Activated T-cell treated with anti-CD3 and anti-CD28 coated beads, Interleukin-2, amount 50 U/mL, for 4 hours (primary cell): ENCODE measurements at regions not wholly inside any gene's neighbourhood (a gene's known extent, or its start where the extent isn't known, plus 50 kb on each side); places are given as distances from the start of the nearest gene placed in this dataset.

ENCODE experiments used
- ATAC-seq, 2 donors: fragments of 200-7000 bp; cut with Tn5 transposase; one replicate each; pipeline ENCODE4 v1.10.0; 2021
- DNase-seq: peaks from one replicate; pipeline ENCODE4 v3.0.0-alpha.2; 2020
- H3K27me3 Mint-ChIP-seq: one replicate; pipeline ENCODE4 v1.8.0; 2021; ENCODE audit warnings: low read depth, mixed read lengths
- H3K36me3 Mint-ChIP-seq: one replicate; pipeline ENCODE4 v1.8.0; 2022; ENCODE audit warnings: mixed read lengths; ENCODE audit not compliant: insufficient read depth
- H3K4me1 Mint-ChIP-seq: one replicate; pipeline ENCODE4 v1.8.0; 2021; ENCODE audit warnings: low read depth, mixed read lengths
- H3K4me3 Mint-ChIP-seq: one replicate; pipeline ENCODE4 v1.8.0; 2021; ENCODE audit warnings: mild to moderate bottlenecking, moderate library complexity, mixed read lengths
- H3K9me3 Mint-ChIP-seq: one replicate; pipeline ENCODE4 v1.8.0; 2021; ENCODE audit warnings: mixed read lengths

DNA sequence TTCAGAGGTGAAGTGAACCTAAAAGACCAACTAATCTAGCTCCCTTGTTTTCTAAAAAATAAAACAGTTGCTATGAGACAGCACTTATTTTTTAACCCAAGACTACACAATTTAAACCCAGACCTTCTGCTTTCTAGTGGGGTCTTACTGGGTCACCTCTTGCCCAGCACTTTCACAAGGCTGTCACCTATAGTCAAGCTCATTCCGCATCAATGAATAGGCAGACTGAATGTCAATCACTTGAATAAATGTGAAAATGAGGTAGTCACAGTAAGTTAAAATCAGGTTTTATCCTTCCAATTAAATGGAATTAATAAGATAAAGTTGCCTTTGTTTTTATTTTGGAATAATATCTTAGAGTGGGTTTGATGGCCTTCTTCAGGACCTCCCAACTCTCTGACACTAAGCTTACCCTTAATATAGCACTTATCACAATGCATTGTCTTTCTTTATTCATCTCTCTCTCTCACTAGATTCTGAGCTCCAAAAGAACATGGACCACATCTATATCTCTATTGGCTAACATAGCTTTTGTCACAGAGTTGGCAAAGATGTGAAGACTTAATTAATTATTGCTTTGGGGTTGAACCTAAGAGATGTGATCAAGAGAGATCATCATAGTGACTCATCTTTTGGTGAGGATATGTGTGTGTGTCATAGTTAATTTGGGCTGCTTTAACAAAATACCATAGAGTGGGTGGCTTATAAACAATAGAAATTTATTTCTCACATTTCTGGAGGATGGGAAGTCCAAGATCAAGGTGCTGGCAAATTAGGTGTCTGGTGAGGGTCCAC lies 248.7 kb upstream of the DAB1 start:
- no peak for ATAC-seq
- Mint-ChIP-seq H3K4me3 (no peak overlapping the region), H3K36me3 (no peaks in the 10 kb centered on the region)

DNA sequence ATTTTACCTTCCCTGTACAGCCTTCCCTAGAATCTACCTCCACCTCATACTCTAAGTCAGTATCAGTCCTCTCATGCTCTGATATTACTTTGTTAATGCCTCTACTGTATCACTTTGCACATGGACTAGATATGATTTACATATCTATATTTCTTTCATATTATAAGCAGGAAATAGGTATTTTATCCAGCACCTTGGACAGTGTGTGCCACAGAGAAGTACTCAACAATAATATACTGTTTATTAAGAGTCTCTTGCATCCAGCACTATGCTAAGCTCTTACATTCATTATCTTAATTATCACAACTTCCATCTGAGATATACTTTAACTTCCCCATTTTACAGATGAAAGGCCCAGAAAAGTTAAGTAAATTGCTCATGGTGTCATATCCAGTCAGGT lies 247.9 kb upstream of the DAB1 start:
- peaks cover 8% of the 10 kb centered on the region for H3K9me3 Mint-ChIP-seq
- H3K4me3 Mint-ChIP-seq = no peak overlapping the region
- H3K36me3 Mint-ChIP-seq = no peaks in the 10 kb centered on the region
- no peak for DNase-seq
- no peak for ATAC-seq
- no peaks in the 10 kb centered on the region for H3K4me1 Mint-ChIP-seq
- H3K27me3 Mint-ChIP-seq = no peaks in the 10 kb centered on the region

More for the DNA sequence above, 248.7 kb upstream of the DAB1 start:
- H3K9me3 Mint-ChIP-seq = peaks cover 1% of the 10 kb centered on the region
- no peak for DNase-seq
- no peaks in the 10 kb centered on the region for H3K4me1 Mint-ChIP-seq
- no peaks in the 10 kb centered on the region for H3K27me3 Mint-ChIP-seq

DNA sequence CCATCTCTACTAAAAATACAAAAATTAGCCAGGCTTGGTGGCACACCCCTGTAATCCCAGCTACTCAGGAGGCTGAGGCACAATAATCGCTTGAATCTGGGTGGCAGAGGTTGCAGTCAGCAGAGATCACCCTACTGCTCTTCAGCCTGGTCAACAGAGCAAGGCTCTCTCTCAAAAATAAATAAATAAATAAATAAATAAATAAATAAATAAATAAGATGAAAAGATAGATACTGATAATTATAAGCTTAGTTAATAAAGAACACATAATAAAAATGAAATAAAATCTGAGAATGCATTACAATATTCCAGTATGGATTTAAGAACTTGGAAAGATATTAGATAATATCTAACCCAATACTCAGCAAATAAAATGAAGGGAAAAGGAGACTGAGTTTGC lies 235.9 kb upstream of the DAB1 start:
- no peak for ATAC-seq
- H3K9me3 Mint-ChIP-seq = no peaks in the 10 kb centered on the region
- no peaks in the 10 kb centered on the region for H3K36me3 Mint-ChIP-seq
- peaks cover 5% of the 10 kb centered on the region for H3K27me3 Mint-ChIP-seq
- H3K4me3 Mint-ChIP-seq = no peak overlapping the region
- DNase-seq = no peak
- H3K4me1 Mint-ChIP-seq = no peaks in the 10 kb centered on the region

DNA sequence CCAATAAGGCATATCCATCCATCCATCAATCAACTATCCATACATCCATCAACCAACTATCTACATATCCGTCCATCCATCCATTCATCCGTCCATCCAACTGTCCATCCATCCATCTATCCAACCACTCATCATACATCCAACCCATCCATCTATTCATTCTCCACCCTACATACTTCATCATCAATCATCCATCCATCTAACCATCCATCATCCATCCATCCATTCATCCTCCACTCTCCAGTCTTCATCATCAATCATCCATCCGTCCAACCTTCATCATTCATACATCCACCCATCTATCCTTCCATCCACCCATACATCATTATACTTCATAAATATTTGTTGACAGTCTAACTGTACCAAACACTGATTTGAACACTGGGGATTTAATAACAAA lies 231.3 kb upstream of the DAB1 start:
- Mint-ChIP-seq H3K9me3 (no peaks in the 10 kb centered on the region), H3K36me3 (no peaks in the 10 kb centered on the region), H3K27me3 (no peaks in the 10 kb centered on the region), H3K4me3 (no peak overlapping the region), H3K4me1 (no peaks in the 10 kb centered on the region)
- ATAC-seq (no peak), DNase-seq (no peak)

DNA sequence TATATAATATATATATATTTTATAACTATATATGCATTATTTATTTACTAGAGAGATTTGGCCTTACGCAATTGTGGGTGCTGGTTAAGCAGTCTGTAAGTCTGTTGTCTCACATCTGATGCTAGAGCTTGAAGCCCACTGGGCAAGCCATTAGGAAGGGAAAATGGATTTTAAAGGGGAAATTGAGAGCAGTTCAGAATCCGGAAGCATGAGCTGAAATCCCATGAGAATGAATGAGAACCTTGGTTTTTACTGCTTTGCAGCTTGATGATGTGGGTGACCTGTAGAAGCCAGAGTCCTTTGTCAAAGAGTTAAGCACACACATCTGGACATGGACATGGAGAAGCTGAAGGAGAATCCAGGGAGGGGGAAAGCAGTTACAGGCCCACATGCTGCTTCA lies 220.8 kb upstream of the DAB1 start:
- DNase-seq (no peak), ATAC-seq (no peak)
- peaks cover 2% of the 10 kb centered on the region for H3K27me3 Mint-ChIP-seq
- no peaks in the 10 kb centered on the region for H3K4me1 Mint-ChIP-seq
- H3K9me3 Mint-ChIP-seq = peaks cover under 1% of the 10 kb centered on the region
- no peaks in the 10 kb centered on the region for H3K36me3 Mint-ChIP-seq
- H3K4me3 Mint-ChIP-seq = no peak overlapping the region

DNA sequence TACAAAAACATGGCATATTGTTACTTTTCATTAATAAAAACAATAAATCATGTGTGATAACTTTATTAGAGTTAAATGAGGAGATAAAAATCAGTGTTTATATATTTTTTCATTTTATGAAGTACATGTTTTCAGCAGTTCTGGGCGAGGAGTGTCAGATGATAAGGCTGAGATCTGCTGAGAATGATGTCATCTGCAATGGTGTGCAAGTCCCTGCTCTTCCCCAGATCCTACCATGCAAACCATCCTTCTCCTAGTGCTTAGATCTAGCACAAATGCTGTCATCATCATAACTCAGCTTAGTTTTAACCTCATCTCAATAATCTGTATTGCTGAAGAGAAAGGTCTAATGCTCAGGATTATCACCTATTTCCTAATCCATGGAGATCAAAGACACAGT lies 214.4 kb upstream of the DAB1 start:
- H3K4me1 Mint-ChIP-seq = no peaks in the 10 kb centered on the region
- H3K36me3 Mint-ChIP-seq = no peaks in the 10 kb centered on the region
- no peak overlapping the region for H3K4me3 Mint-ChIP-seq
- DNase-seq (no peak), ATAC-seq (no peak)
- peaks cover 3% of the 10 kb centered on the region for H3K9me3 Mint-ChIP-seq
- H3K27me3 Mint-ChIP-seq = peaks cover 2% of the 10 kb centered on the region

DNA sequence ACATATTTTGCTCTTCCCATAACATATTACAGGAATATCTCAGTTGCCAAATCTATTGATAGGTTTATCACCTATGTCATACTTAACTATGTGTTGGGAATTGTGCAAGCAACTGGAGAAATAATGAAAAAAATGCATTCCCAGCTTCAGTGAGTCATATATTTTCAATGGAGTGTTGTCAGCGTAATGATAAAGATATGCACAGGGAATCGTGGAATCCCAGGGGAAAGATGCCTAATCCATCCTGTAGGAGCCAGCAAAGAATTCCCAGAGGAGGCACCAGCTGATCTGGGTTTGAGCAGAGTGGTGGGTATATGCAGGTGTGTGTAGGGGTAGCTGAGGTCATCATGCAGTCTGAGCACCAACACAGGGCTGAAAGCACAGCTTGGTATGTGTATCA lies 213.3 kb upstream of the DAB1 start:
- ATAC-seq = no peak
- Mint-ChIP-seq H3K4me1 (no peaks in the 10 kb centered on the region), H3K9me3 (peaks cover 3% of the 10 kb centered on the region), H3K27me3 (peaks cover 2% of the 10 kb centered on the region), H3K36me3 (no peaks in the 10 kb centered on the region), H3K4me3 (no peak overlapping the region)
- no peak for DNase-seq

DNA sequence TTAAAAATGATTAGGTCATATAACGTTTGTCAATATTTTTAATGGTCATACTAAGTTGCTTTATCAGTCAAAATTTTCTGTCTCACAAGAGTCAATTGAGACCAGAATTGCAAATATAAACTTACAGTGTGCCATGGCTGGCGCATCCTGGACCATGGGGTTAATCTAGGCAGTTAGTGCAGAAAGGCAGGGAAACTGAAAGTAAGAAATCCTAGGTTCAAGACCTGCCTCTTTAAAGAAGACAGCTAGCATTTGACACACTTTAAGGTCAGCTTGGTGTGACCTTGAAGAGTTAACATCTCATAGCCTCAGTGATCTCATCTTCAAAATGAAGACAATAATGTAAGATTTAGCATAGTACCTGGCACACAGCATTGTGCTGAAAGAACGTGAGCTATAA lies 210.0 kb upstream of the DAB1 start:
- no peaks in the 10 kb centered on the region for H3K9me3 Mint-ChIP-seq
- H3K27me3 Mint-ChIP-seq = no peaks in the 10 kb centered on the region
- no peak overlapping the region for H3K4me3 Mint-ChIP-seq
- no peaks in the 10 kb centered on the region for H3K4me1 Mint-ChIP-seq
- DNase-seq (no peak), ATAC-seq (no peak)
- no peaks in the 10 kb centered on the region for H3K36me3 Mint-ChIP-seq

DNA sequence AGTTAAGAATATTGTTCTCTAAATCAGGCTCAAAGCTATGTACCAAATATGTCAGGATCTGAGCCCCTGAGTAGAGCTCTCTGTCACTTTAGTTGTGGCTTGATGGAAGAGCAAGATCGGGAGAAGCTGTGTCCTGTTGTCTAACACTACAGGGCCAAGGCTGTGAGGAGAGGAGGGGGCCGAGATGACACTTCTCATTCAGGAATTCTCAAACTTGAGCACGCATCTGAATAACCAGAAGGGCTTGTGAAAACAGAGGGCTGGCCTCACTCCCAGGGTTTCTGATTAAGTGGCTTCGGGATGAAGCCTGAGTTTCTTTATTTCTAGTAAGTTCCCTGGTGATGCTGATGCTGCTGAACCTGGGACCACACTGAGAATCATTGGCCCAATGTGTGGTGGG lies 209.2 kb upstream of the DAB1 start:
- Mint-ChIP-seq H3K9me3 (no peaks in the 10 kb centered on the region), H3K36me3 (no peaks in the 10 kb centered on the region), H3K4me3 (no peak overlapping the region), H3K27me3 (no peaks in the 10 kb centered on the region), H3K4me1 (no peaks in the 10 kb centered on the region)
- DNase-seq (no peak), ATAC-seq (no peak)

DNA sequence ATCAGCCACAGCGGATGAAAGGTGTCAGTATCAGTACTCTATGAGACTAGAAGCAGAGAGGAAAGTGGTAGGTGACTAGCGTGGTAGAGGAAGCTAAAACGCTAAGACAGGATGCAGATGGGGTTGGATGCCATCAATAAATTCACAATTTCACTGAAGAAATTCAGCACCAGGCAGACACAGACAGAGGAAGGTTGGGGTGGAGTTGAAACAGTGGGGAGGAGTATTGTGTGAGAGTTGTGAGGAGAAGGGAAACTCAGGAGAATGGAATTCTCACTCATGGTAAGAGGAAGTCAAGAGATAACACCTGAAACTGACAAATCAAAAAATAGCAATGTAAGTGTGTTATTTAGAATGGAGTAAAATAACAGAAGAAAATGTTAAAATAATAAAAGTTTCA lies 208.5 kb upstream of the DAB1 start:
- Mint-ChIP-seq H3K4me3 (no peak overlapping the region), H3K27me3 (no peaks in the 10 kb centered on the region), H3K9me3 (no peaks in the 10 kb centered on the region), H3K36me3 (no peaks in the 10 kb centered on the region), H3K4me1 (no peaks in the 10 kb centered on the region)
- ATAC-seq (no peak), DNase-seq (no peak)

DNA sequence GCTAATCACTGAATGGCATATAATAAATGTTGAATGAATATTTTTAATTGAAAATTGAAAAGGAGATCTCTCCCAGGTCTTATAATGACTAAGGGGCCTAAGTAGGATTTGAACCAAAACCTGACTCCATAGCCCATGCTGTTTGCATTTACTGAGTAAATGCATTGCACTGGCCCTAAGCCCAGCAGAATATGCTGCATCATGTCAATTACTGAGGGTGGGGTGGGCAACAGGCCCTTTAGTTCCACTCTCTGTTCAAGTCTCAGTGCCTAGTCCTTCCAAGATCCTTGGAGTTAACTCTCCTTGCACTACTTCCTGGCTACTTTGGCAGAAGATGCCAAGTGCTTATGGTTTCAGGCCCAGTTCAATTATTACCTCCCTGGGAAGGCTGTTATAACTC lies 203.8 kb upstream of the DAB1 start:
- no peak for ATAC-seq
- H3K27me3 Mint-ChIP-seq = no peaks in the 10 kb centered on the region
- H3K9me3 Mint-ChIP-seq = no peaks in the 10 kb centered on the region
- no peaks in the 10 kb centered on the region for H3K4me1 Mint-ChIP-seq
- no peak for DNase-seq
- H3K4me3 Mint-ChIP-seq = no peak overlapping the region
- H3K36me3 Mint-ChIP-seq = no peaks in the 10 kb centered on the region

DNA sequence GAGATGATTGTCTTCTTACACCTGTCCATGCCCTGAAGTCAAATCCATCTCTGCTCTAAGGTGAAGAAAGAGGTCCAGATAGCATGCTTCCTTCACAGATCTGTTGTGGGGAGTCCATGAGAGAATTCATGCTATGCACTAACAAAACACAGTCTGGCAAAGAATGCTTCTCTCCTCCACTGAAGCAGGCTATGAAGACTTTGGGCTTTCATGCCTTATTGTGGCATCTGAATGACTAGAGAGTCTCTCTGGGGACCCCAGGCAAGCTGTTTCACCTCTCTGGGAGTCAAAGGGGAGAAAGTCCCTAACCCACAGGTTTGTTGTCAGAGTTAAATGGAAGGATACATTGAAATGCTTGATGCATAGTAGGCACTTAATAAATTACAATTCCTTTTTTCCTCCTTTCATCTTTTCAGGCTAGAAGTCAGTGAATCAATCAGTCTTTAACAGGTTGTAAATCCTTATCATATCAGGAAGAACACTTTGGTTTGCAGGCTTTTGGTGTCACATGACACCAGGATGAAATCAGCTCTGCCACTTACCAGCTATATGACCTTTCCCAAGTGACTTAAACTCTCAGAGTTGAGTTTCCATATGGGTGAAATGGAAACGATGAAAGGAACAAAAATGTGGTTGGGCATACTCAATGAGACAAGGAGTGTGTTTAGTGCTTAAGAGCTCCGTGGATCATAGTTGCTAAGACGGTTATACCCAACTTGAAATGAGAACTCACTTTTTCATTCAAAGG lies 200.1 kb upstream of the DAB1 start:
- H3K4me3 Mint-ChIP-seq = no peak overlapping the region
- ATAC-seq (no peak), DNase-seq (no peak)
- H3K9me3 Mint-ChIP-seq = no peaks in the 10 kb centered on the region
- no peaks in the 10 kb centered on the region for H3K4me1 Mint-ChIP-seq
- no peaks in the 10 kb centered on the region for H3K27me3 Mint-ChIP-seq
- no peaks in the 10 kb centered on the region for H3K36me3 Mint-ChIP-seq

DNA sequence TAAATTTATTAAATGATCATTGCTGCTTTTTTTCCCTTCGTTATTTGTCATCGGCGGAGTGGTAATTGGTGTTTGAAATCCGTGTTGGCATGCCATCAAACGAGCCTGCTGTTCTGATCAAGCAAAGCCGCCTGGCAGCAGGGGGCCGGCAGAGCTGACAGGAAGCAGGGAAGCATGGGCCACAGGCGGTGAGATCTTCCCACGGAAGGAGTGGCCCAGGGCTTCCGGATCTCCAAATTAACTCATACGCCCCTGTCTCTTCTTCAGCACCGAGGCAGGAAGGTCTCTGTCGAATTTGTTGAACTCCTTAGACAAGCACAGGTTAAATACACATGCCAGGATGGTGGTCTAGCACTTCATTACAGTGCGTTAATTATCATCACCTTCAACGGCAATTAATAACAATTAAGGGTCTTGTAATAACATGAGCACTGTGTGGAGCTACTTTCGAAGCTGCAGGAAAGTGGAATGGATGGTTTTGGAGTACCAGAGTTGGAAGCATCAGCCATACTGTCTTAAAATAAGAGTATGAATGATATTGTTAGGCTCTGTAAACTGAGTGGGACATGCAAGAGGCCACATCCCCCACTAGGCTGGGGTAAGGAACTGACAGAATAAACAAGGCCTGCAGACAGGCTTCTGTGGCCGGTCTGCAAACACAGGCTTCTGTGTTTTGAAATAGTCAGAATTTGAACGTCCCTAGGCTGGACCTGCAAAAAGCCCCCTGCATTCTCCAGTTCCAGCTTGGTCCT lies 199.4 kb upstream of the DAB1 start:
- Mint-ChIP-seq H3K4me1 (no peaks in the 10 kb centered on the region), H3K27me3 (no peaks in the 10 kb centered on the region), H3K9me3 (no peaks in the 10 kb centered on the region), H3K4me3 (no peak overlapping the region), H3K36me3 (no peaks in the 10 kb centered on the region)
- DNase-seq (no peak), ATAC-seq (no peak)

DNA sequence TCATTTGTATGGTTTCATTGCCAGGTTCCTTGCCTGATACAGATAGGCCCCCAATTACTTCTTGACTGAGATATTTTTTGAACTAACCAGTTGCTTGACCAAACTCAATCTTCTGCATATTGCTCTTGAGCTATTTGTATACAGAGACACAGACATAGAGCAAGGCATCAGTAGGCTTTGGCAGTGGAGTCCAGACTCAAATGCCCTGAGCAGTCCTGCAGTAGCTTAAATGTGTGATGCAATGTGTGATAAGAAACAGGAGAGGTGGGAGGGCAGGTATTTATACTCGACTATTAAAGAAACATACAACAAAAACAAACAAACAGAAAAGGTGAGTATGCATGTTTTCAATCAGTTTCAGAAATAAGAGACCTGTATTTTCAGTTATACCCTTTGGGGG lies 197.9 kb upstream of the DAB1 start:
- no peak for ATAC-seq
- no peak for DNase-seq

DNA sequence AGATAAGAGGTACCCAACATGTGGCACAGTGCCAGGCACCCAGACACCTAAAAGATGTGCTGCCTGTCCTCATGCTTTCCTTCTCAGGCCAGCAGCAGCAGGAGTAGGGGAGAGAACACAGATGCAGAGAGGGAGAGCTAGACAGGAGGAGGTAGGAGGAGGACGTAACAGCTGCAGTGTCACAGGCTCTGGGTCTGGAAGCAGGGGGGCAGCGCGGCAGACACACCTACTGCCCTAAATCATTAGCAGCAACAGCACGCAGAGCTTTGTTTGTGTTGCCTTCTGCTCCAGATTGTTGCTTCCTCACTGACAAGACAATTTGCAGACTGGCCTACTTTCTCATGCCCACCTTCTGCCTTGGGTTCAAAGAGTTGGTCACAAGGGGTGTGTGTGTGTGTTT lies 196.7 kb upstream of the DAB1 start:
- no peaks in the 10 kb centered on the region for H3K9me3 Mint-ChIP-seq
- no peaks in the 10 kb centered on the region for H3K27me3 Mint-ChIP-seq
- DNase-seq (no peak), ATAC-seq (no peak)
- H3K4me3 Mint-ChIP-seq = no peak overlapping the region
- H3K36me3 Mint-ChIP-seq = no peaks in the 10 kb centered on the region
- H3K4me1 Mint-ChIP-seq = no peaks in the 10 kb centered on the region

More for the DNA sequence above, 197.9 kb upstream of the DAB1 start:
- no peaks in the 10 kb centered on the region for H3K27me3 Mint-ChIP-seq
- H3K4me3 Mint-ChIP-seq = no peak overlapping the region
- no peaks in the 10 kb centered on the region for H3K36me3 Mint-ChIP-seq
- no peaks in the 10 kb centered on the region for H3K4me1 Mint-ChIP-seq
- H3K9me3 Mint-ChIP-seq = no peaks in the 10 kb centered on the region
